PC-3 (cell line): ENCODE measurements at regions not wholly inside any gene's neighbourhood (a gene's known extent, or its start where the extent isn't known, plus 50 kb on each side); places are given as distances from the start of the nearest gene placed in this dataset.

ENCODE experiments used
- EZH2 ChIP-seq: fragments of 300-600 bp; sonication (generic); IDR thresholded peaks from one replicate; pipeline ENCODE4 v1.6.1; 2017; ENCODE audit warnings: antibody characterized with exemption, mild to moderate bottlenecking, low read length; ENCODE audit not compliant: unreplicated experiment
- EZH2phosphoT487 ChIP-seq: fragments of 300-600 bp; sonication (generic); IDR thresholded peaks from 2 replicates; pipeline ENCODE4 v1.6.1; 2018; ENCODE audit warnings: mild to moderate bottlenecking, antibody characterized with exemption, low read length, borderline replicate concordance
- TF ChIP-seq, protein P1 (sequence below): fragments of 300-600 bp; sonication (generic); conservative IDR thresholded peaks from 2 replicates; pipeline ENCODE4 v1.5.1; 2017; ENCODE audit warnings: antibody characterized with exemption, low read depth, mild to moderate bottlenecking, low read length

DNA sequence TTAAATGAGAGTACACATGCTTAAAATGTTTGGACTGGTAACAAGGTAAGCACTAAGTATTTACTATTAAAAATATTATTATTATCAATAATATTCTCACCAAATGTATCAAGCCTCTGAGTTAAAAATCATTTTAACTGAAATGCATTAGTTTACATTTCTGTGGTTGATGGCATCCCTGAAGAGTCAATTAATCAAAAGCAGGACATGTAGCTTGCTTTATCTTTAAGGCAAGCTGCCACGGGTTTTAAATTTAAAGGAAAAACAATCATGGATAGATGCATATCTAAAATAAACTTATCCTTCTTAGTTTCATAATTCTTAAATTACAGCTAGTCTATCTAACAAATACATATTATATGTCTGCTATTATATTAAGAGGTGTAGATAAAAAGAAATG is 584.8 kb upstream of the INTU start:
- TF ChIP-seq, protein P1, sequence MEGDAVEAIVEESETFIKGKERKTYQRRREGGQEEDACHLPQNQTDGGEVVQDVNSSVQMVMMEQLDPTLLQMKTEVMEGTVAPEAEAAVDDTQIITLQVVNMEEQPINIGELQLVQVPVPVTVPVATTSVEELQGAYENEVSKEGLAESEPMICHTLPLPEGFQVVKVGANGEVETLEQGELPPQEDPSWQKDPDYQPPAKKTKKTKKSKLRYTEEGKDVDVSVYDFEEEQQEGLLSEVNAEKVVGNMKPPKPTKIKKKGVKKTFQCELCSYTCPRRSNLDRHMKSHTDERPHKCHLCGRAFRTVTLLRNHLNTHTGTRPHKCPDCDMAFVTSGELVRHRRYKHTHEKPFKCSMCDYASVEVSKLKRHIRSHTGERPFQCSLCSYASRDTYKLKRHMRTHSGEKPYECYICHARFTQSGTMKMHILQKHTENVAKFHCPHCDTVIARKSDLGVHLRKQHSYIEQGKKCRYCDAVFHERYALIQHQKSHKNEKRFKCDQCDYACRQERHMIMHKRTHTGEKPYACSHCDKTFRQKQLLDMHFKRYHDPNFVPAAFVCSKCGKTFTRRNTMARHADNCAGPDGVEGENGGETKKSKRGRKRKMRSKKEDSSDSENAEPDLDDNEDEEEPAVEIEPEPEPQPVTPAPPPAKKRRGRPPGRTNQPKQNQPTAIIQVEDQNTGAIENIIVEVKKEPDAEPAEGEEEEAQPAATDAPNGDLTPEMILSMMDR, result no peak
- TF ChIP-seq EZH2phosphoT487, result no peak
- no peak for TF ChIP-seq EZH2
